Activated B cell treated with CpG ODN at 0.5 μM for 24 hours (primary cell): ENCODE measurements at regions not wholly inside any gene's neighbourhood (a gene's known extent, or its start where the extent isn't known, plus 50 kb on each side); places are given as distances from the start of the nearest gene placed in this dataset.
"Not testable (repeated sequence)": the region's sequence is repeated elsewhere in the genome, so short reads cannot be mapped to it uniquely, and the experiment has no call there.

ENCODE experiments used
- ATAC-seq: fragments of 200-7000 bp; cut with Tn5 transposase; one replicate; pipeline ENCODE4 v1.10.0; 2021; ENCODE audit warnings: low read depth, mild to moderate bottlenecking, moderate library complexity
- CTCF ChIA-PET: fragments of 350-600 bp; sonication (Branson Sonifier 250); formaldehyde crosslinking; loops from one replicate; lab custom pipeline; 2021; ENCODE audit warnings: antibody characterized with exemption; lab: Charles Lee
- POLR2A ChIA-PET: fragments of 350-600 bp; sonication (Branson Sonifier 250); formaldehyde crosslinking; loops from one replicate; lab custom pipeline; 2021; ENCODE audit warnings: antibody characterized with exemption; lab: Charles Lee
- DNase-seq: peaks from one replicate; pipeline ENCODE4 v3.0.0; 2022
- H3K27ac Mint-ChIP-seq: one replicate; pipeline ENCODE4 v1.8.0; 2020; ENCODE audit warnings: mixed read lengths
- H3K27me3 Mint-ChIP-seq: one replicate; pipeline ENCODE4 v1.8.0; 2021; ENCODE audit warnings: mixed read lengths
- H3K36me3 Mint-ChIP-seq: one replicate; pipeline ENCODE4 v1.8.0; 2021; ENCODE audit warnings: low read depth, mixed read lengths
- H3K4me1 Mint-ChIP-seq: one replicate; pipeline ENCODE4 v1.8.0; 2021; ENCODE audit warnings: mixed read lengths
- H3K4me3 Mint-ChIP-seq: one replicate; pipeline ENCODE4 v1.8.0; 2020; ENCODE audit warnings: mild to moderate bottlenecking, mixed read lengths
- H3K9me3 Mint-ChIP-seq: one replicate; pipeline ENCODE4 v1.8.0; 2020; ENCODE audit warnings: mixed read lengths
- intact Hi-C: fragments of 100-400 bp; cut with micrococcal nuclease; formaldehyde crosslinking; loops from one replicate; pipeline ENCODE4 v1.15.1; 2024
- TF ChIP-seq, protein P1 (sequence below): fragments of 200-600 bp; IDR thresholded peaks from one replicate; pipeline ENCODE4 v1.8.0; 2022; ENCODE audit warnings: antibody characterized with exemption, mild to moderate bottlenecking

DNA sequence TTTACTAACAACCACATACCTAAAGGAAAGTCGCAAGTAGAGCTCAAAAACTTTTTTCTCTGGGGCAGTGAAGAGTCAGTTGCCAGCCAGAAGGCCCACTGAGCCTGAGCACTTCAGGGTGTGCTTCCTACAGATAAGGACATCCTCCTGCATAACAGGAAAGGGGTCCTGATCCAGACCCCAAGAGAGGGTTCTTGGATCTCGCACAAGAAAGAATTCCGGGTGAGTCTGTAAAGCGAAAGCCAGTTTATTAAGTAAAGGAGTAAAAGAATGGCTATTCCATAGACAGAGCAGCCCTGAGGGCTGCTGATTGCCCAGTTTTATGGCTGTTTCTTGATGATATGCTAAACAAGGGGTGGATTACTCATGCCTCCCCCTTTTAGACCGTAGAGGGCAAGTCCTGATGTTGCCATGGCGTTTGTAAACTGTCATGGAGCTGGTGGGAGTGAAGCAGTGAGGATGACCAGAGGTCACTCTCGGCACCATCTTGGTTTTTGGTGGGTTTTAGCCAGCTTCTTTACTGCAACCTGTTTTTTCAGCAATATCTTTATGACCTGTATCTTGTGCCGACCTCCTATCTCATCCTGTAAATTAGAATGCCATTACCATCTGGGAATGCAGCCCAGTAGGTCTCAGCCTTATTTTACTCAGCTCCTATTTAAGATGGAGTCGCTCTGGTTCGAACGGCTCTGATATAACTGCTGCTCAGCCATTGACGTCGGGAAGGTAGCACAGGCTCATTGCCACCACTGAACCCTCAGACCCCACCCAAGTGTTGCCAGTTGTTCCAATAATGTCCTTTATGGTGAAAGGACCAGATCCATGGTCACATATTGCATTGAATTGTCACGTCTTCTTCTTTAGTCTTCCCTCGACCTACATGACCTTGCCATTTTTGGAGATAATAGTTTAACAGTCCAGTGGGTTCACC lies 96.6 kb upstream of the ERRFI1 start:
- ATAC-seq (no peak), DNase-seq (no peak)
- intact Hi-C loops = no loop called here
- TF ChIP-seq, protein P1, sequence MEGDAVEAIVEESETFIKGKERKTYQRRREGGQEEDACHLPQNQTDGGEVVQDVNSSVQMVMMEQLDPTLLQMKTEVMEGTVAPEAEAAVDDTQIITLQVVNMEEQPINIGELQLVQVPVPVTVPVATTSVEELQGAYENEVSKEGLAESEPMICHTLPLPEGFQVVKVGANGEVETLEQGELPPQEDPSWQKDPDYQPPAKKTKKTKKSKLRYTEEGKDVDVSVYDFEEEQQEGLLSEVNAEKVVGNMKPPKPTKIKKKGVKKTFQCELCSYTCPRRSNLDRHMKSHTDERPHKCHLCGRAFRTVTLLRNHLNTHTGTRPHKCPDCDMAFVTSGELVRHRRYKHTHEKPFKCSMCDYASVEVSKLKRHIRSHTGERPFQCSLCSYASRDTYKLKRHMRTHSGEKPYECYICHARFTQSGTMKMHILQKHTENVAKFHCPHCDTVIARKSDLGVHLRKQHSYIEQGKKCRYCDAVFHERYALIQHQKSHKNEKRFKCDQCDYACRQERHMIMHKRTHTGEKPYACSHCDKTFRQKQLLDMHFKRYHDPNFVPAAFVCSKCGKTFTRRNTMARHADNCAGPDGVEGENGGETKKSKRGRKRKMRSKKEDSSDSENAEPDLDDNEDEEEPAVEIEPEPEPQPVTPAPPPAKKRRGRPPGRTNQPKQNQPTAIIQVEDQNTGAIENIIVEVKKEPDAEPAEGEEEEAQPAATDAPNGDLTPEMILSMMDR = no peak
- Mint-ChIP-seq H3K27ac (no peak overlapping the region), H3K4me1 (peaks cover 13% of the 10 kb centered on the region), H3K27me3 (peaks cover 18% of the 10 kb centered on the region), H3K9me3 (peaks cover 7% of the 10 kb centered on the region), H3K4me3 (no peak overlapping the region), H3K36me3 (no peaks in the 10 kb centered on the region)
- ChIA-PET CTCF (no interaction called here), POLR2A (no interaction called here)

DNA sequence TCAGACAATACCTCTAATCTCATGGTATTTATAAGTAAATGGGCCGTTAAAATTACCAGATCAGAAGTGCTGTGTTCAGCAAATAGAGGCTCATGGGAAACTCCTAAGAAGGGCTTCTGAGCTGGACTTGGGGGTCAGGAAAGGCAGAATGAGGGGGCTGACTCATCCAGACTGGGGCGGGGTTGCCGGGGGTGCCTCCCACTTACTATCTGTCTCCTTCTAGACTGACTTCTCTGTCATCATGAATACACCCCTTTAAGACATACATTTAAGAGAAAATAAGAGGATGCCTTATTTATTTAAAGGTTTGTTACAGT lies 96.0 kb upstream of the ERRFI1 start:
- TF ChIP-seq, protein P1 = no peak
- Mint-ChIP-seq H3K27me3 (peaks cover 18% of the 10 kb centered on the region), H3K27ac (no peak overlapping the region), H3K4me3 (no peak overlapping the region), H3K36me3 (no peaks in the 10 kb centered on the region), H3K9me3 (peaks cover 7% of the 10 kb centered on the region), H3K4me1 (peaks cover 10% of the 10 kb centered on the region)
- CTCF ChIA-PET = no interaction called here
- no peak for DNase-seq
- POLR2A ChIA-PET = no interaction called here
- intact Hi-C loops = no loop called here
- ATAC-seq = no peak

DNA sequence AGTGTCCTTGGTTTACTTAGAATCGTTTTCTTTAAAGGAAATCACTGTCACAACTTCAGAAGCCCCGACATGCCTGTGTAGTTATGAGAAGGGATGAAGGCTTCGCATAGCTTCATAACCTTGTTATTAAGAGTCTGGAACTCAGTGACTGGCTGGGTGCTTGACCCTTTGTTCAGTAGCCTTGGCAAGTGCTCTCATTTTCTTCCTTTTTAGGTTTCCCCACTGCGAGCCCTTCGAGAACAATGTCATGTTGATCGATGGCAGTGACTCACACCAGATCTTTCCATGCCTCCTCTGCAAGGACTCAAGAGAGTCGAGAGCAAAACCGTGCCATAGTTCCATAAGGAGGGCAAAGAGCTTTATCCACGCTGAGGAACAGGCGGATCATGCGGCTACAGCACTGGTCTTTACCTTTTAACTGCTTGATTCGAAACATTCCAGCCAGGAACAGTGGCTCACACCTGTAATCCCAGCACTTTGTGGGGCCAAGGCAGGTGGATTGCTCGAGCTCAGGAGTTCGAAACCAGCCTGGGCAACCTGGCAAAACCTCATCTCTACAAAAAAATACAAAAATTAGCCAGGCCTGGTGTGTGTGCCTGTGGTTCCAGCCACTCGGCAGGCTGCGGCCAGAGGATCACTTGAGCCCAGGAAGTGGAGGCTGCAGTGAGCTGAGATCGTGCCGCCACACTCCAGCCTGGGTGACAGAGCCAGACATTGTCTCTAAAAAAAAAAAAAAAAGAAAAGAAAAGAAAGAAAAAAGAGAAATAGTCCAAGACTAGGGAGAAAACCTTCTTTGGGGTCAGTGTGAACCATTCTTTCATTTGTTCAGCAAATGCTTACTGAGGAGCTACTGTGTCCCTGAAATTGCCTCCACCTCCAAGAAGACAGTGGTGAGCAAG lies 95.4 kb upstream of the ERRFI1 start:
- ChIA-PET POLR2A (no interaction called here), CTCF (no interaction called here)
- Mint-ChIP-seq H3K4me1 (peaks cover 8% of the 10 kb centered on the region), H3K27me3 (peaks cover 18% of the 10 kb centered on the region), H3K9me3 (peaks cover 6% of the 10 kb centered on the region), H3K27ac (no peak overlapping the region), H3K4me3 (no peak overlapping the region), H3K36me3 (no peaks in the 10 kb centered on the region)
- TF ChIP-seq, protein P1 = no peak
- intact Hi-C loops = no loop called here
- ATAC-seq = no peak
- no peak for DNase-seq

GRCh38 chr1:8120693-8121260 lies 94.7 kb upstream of the ERRFI1 start:
- no peak for ATAC-seq
- DNase-seq = no peak
- ChIA-PET CTCF (no interaction called here), POLR2A (no interaction called here)
- Mint-ChIP-seq H3K27ac (no peak overlapping the region), H3K9me3 (peaks cover 2% of the 10 kb centered on the region), H3K4me1 (peaks cover 8% of the 10 kb centered on the region), H3K36me3 (no peaks in the 10 kb centered on the region), H3K4me3 (no peak overlapping the region), H3K27me3 (peaks cover 18% of the 10 kb centered on the region)
- TF ChIP-seq, protein P1 = no peak
- intact Hi-C loops = no loop called here

DNA sequence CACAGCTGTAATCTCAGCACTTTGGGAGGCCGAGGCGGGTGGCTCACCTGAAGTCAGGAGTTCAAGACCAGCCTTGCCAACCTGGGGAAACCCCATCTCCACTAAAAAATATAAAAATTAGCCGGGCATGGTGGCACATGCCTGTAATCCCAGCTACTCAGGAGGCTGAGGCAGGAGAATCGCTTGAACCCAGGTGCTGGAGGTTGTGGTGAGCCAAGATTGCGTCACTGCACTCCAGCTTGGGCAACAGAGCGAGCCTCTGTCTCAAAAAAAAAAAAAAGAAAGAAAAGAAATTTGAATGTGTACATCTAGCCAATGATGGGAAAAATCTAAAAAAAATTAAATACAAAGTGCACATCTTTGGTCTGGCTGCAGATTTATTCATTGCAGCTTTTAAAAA lies 92.6 kb upstream of the ERRFI1 start:
- H3K36me3 Mint-ChIP-seq, H3K9me3 Mint-ChIP-seq, intact Hi-C loops, CTCF ChIA-PET, H3K4me1 Mint-ChIP-seq, H3K27ac Mint-ChIP-seq, H3K4me3 Mint-ChIP-seq, ATAC-seq, POLR2A ChIA-PET, DNase-seq: not testable (repeated sequence)
- H3K27me3 Mint-ChIP-seq = peaks cover 20% of the 10 kb centered on the region
